ENCODE measurements at regions not wholly inside any gene's neighbourhood (a gene's known extent, or its start where the extent isn't known, plus 50 kb on each side); places are given as distances from the start of the nearest gene placed in this dataset.

DNA sequence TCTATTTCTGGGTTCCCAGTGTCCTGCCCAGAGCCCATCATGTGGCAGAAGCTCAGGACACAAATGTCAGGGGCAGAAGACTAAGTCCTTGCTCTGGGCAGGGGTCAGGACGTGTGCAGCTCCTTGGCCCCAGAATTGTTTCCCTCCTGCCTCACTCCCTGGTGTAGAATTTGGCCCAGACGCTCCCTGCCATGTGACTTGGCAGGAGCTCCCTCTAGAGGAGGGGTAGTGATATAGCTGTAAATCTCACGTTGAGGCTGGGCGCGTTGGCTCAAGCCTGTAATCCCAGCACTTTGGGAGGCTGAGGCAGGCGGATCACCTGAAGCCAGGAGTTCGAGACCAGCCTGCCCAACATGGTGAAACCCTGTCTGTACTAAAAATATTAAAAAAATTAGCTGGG, 91.2 kb downstream of the UBIAD1 start:
- TF ChIP-seq POLR2A (IDR thresholded peaks at IDR 0.05; ENCODE audit: low read depth, low read length) (no peak), TAF1 (IDR thresholded peaks at IDR 0.05; ENCODE audit: borderline replicate concordance, low read depth, low read length) (no peak), POLR2AphosphoS5 (IDR thresholded peaks at IDR 0.05; ENCODE audit: low read depth, low read length) (no peak)

Data from GM12892 (cell line).